IMR-90 (cell line): ENCODE measurements at regions not wholly inside any gene's neighbourhood (a gene's known extent, or its start where the extent isn't known, plus 50 kb on each side); places are given as distances from the start of the nearest gene placed in this dataset.

ENCODE experiments used
- CTCF ChIP-seq: conservative IDR thresholded peaks from 2 replicates; pipeline ENCODE4 v1.5.1; 2012; ENCODE audit warnings: mild to moderate bottlenecking, low read depth, low read length, improper control_type of control experiment
- POLR2A ChIP-seq: IDR thresholded peaks from 2 replicates; pipeline ENCODE4 v1.6.1; 2012; ENCODE audit warnings: mild to moderate bottlenecking, low read depth, low read length

- TF ChIP-seq POLR2A, result no peak
- TF ChIP-seq CTCF, result no peak
These were observed 597.2 kb downstream of the DCDC2C start for GRCh38 chr2:4300616-4301015.
